HEK293 (cell line): ENCODE measurements at regions not wholly inside any gene's neighbourhood (a gene's known extent, or its start where the extent isn't known, plus 50 kb on each side); places are given as distances from the start of the nearest gene placed in this dataset.

Source experiments
- PRDM6 ChIP-seq: fragments of 450-650 bp; formaldehyde crosslinking; IDR thresholded peaks from 2 replicates; pipeline ENCODE4 v1.5.1; 2017; ENCODE audit warnings: missing biosample characterization, missing genetic modification characterization
- ZBTB11 ChIP-seq: fragments of 450-650 bp; formaldehyde crosslinking; conservative IDR thresholded peaks from 2 replicates; pipeline ENCODE4 v1.5.1; 2016; ENCODE audit warnings: low read depth, missing biosample characterization, missing genetic modification characterization
- ZNF140 ChIP-seq: fragments of 450-650 bp; formaldehyde crosslinking; IDR thresholded peaks from 2 replicates; pipeline ENCODE4 v1.5.1; 2016; ENCODE audit warnings: missing biosample characterization, missing genetic modification characterization
- ZNF169 ChIP-seq: fragments of 450-650 bp; formaldehyde crosslinking; IDR thresholded peaks from 2 replicates; pipeline ENCODE4 v1.5.1; 2016; ENCODE audit warnings: missing biosample characterization, missing genetic modification characterization
- ZNF211 ChIP-seq: fragments of 450-650 bp; formaldehyde crosslinking; IDR thresholded peaks from 2 replicates; pipeline ENCODE4 v1.5.1; 2016; ENCODE audit warnings: low read depth, missing biosample characterization, missing genetic modification characterization
- ZSCAN5A ChIP-seq: fragments of 450-650 bp; formaldehyde crosslinking; IDR thresholded peaks from 2 replicates; pipeline ENCODE4 v1.5.1; 2016; ENCODE audit warnings: missing biosample characterization, missing genetic modification characterization

- TF ChIP-seq PRDM6 (tag by site-specific recombination) (no peak), ZNF211 (no peak), ZNF140 (tag by site-specific recombination) (no peak), ZBTB11 (tag by site-specific recombination) (no peak), ZNF169 (tag by site-specific recombination) (no peak), ZSCAN5A (tag by site-specific recombination) (no peak)
Observed at GRCh38 chr15:96075895-96076294, 254.6 kb upstream of the NR2F2 start.
